DOHH2 (cell line): ENCODE measurements at regions not wholly inside any gene's neighbourhood (a gene's known extent, or its start where the extent isn't known, plus 50 kb on each side); places are given as distances from the start of the nearest gene placed in this dataset.

ENCODE experiments used
- H3F3A ChIP-seq: fragments of 200-600 bp; sonication (generic), shearing (Covaris generic); 2 replicates; pipeline ENCODE4 v1.6.0; 2016; ENCODE audit warnings: antibody characterized with exemption, mild to moderate bottlenecking; ENCODE audit not compliant: control insufficient read depth, insufficient read depth
- H3K27ac ChIP-seq: fragments of 200-600 bp; sonication (generic); 2 replicates; pipeline ENCODE4 v1.5.1; 2014; ENCODE audit warnings: low read depth, mild to moderate bottlenecking, low read length, moderate library complexity
- H3K27me3 ChIP-seq: fragments of 200-600 bp; sonication (generic); 2 replicates; pipeline ENCODE4 v1.6.1; 2014; ENCODE audit warnings: mild to moderate bottlenecking, low read length, mixed read lengths; ENCODE audit not compliant: control insufficient read depth
- H3K36me3 ChIP-seq: fragments of 200-600 bp; sonication (generic); 2 replicates; pipeline ENCODE4 v1.6.1; 2014; ENCODE audit warnings: mild to moderate bottlenecking, low read length, moderate library complexity, mixed read lengths; ENCODE audit not compliant: control insufficient read depth
- H3K4me1 ChIP-seq: fragments of 200-600 bp; sonication (generic); 2 replicates; pipeline ENCODE4 v1.6.1; 2014; ENCODE audit warnings: mild to moderate bottlenecking, low read length, mixed read lengths; ENCODE audit not compliant: control insufficient read depth
- H3K4me2 ChIP-seq: fragments of 200-600 bp; sonication (generic); 2 replicates; pipeline ENCODE4 v1.6.0; 2014; ENCODE audit warnings: mild to moderate bottlenecking, low read length, moderate library complexity
- H3K4me3 ChIP-seq: fragments of 200-600 bp; sonication (generic); 2 replicates; pipeline ENCODE4 v1.5.1; 2014; ENCODE audit warnings: mild to moderate bottlenecking, low read length, mixed read lengths
- H3K79me2 ChIP-seq: fragments of 200-600 bp; sonication (generic); 2 replicates; pipeline ENCODE4 v1.6.1; 2014; ENCODE audit warnings: mild to moderate bottlenecking, low read length, mixed read lengths; ENCODE audit not compliant: control insufficient read depth
- H3K9me2 ChIP-seq: fragments of 200-600 bp; sonication (generic); replicated peaks from 2 replicates; pipeline ENCODE4 v1.6.1; 2014; ENCODE audit warnings: mild to moderate bottlenecking, low read length, mixed read lengths; ENCODE audit not compliant: control insufficient read depth
- H3K9me3 ChIP-seq: fragments of 200-600 bp; sonication (generic); 2 replicates; pipeline ENCODE4 v1.6.1; 2014; ENCODE audit warnings: antibody characterized with exemption, low read length, mixed read lengths; ENCODE audit not compliant: control insufficient read depth, insufficient read depth
- H4K20me1 ChIP-seq: fragments of 200-600 bp; sonication (generic); 2 replicates; pipeline ENCODE4 v1.6.0; 2014; ENCODE audit warnings: low read depth, mild to moderate bottlenecking, antibody characterized with exemption, low read length, moderate library complexity; ENCODE audit not compliant: control insufficient read depth, insufficient read depth
- EZH2phosphoT487 ChIP-seq: fragments of 200-600 bp; sonication (generic); IDR thresholded peaks from 2 replicates; pipeline ENCODE4 v1.6.1; 2017; ENCODE audit warnings: borderline replicate concordance, mild to moderate bottlenecking, antibody characterized with exemption, low read length, moderate library complexity, mixed read lengths
- TF ChIP-seq, protein P1 (sequence below): fragments of 200-600 bp; sonication (generic); IDR thresholded peaks from one replicate; pipeline ENCODE4 v1.5.1; 2014; ENCODE audit warnings: antibody characterized with exemption, mild to moderate bottlenecking, low read depth, low read length; ENCODE audit not compliant: poor library complexity, severe bottlenecking

GRCh38 chr1:106925750-106926149 is 130.7 kb upstream of the PRMT6 start:
- Histone ChIP-seq H4K20me1 (no peaks in the 10 kb centered on the region), H3K27me3 (no peaks in the 10 kb centered on the region), H3K27ac (no peak overlapping the region), H3K4me3 (no peak overlapping the region), H3F3A (no peaks in the 10 kb centered on the region), H3K4me2 (no peak overlapping the region), H3K36me3 (no peaks in the 10 kb centered on the region), H3K79me2 (no peaks in the 10 kb centered on the region), H3K9me2 (no peaks in the 10 kb centered on the region), H3K9me3 (no peaks in the 10 kb centered on the region), H3K4me1 (peaks cover 3% of the 10 kb centered on the region; the same call in 1 of the 2 replicates)
- TF ChIP-seq EZH2phosphoT487, result no peak
- TF ChIP-seq, protein P1, sequence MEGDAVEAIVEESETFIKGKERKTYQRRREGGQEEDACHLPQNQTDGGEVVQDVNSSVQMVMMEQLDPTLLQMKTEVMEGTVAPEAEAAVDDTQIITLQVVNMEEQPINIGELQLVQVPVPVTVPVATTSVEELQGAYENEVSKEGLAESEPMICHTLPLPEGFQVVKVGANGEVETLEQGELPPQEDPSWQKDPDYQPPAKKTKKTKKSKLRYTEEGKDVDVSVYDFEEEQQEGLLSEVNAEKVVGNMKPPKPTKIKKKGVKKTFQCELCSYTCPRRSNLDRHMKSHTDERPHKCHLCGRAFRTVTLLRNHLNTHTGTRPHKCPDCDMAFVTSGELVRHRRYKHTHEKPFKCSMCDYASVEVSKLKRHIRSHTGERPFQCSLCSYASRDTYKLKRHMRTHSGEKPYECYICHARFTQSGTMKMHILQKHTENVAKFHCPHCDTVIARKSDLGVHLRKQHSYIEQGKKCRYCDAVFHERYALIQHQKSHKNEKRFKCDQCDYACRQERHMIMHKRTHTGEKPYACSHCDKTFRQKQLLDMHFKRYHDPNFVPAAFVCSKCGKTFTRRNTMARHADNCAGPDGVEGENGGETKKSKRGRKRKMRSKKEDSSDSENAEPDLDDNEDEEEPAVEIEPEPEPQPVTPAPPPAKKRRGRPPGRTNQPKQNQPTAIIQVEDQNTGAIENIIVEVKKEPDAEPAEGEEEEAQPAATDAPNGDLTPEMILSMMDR, result no peak

GRCh38 chr1:106926803-106927582 is 129.5 kb upstream of the PRMT6 start:
- H3K27me3 ChIP-seq, result no peaks in the 10 kb centered on the region
- no peaks in the 10 kb centered on the region for H3K9me3 ChIP-seq
- H3K4me2 ChIP-seq, result no peak overlapping the region
- no peak overlapping the region for H3K4me3 ChIP-seq
- TF ChIP-seq, protein P1, result no peak
- no peak for TF ChIP-seq EZH2phosphoT487
- no peaks in the 10 kb centered on the region for H3F3A ChIP-seq
- H3K79me2 ChIP-seq, result no peaks in the 10 kb centered on the region
- H3K27ac ChIP-seq, result no peak overlapping the region
- no peaks in the 10 kb centered on the region for H4K20me1 ChIP-seq
- peaks cover 3% of the 10 kb centered on the region; the same call in 1 of the 2 replicates for H3K4me1 ChIP-seq
- H3K36me3 ChIP-seq, result no peaks in the 10 kb centered on the region
- H3K9me2 ChIP-seq, result no peaks in the 10 kb centered on the region

DNA sequence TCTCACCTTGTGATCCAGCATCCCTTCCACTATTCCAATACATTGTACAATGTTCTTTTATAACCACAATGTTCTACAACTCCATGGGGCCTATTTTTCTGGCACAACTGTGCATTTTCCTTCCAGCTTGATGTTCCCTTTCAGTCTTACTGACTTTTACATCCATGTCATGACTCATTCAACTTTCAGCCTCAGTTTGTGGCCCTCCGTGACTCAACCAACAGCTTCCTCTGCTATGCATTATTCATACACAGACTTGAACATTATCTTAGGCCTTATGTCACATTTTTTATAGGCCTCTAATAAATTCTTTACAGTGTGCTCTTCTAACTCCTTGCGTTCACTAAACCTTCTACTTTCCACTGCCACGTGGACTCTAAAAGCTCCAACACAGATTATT is 119.4 kb upstream of the PRMT6 start:
- Histone ChIP-seq H3K4me2 (no peak overlapping the region), H3K36me3 (no peaks in the 10 kb centered on the region), H3K4me1 (no peaks in the 10 kb centered on the region), H3K4me3 (no peak overlapping the region), H3K27me3 (no peaks in the 10 kb centered on the region), H3F3A (no peaks in the 10 kb centered on the region), H3K27ac (no peak overlapping the region), H3K9me2 (peaks cover 3% of the 10 kb centered on the region; the same call in 1 of the 2 replicates), H3K79me2 (no peaks in the 10 kb centered on the region), H4K20me1 (no peaks in the 10 kb centered on the region), H3K9me3 (no peaks in the 10 kb centered on the region)
- TF ChIP-seq, protein P1, result no peak
- TF ChIP-seq EZH2phosphoT487, result no peak
